SK-N-SH treated with all-trans-retinoic acid at 6 μM for 48 hours (cell line): ENCODE measurements at regions not wholly inside any gene's neighbourhood (a gene's known extent, or its start where the extent isn't known, plus 50 kb on each side); places are given as distances from the start of the nearest gene placed in this dataset.

Source experiments
- ATAC-seq: fragments of 200-7000 bp; cut with Tn5 transposase; 3 replicates; pipeline ENCODE4 v1.9.1; 2020; ENCODE audit warnings: mild to moderate bottlenecking, moderate library complexity
- BACH2 ChIP-seq: fragments of 250-450 bp; sonication (Bioruptor Pico); IDR thresholded peaks from 2 replicates; pipeline ENCODE4 v1.9.0; 2021; ENCODE audit warnings: mild to moderate bottlenecking, borderline replicate concordance
- CSDC2 ChIP-seq: fragments of 250-450 bp; sonication (Bioruptor Pico); IDR thresholded peaks from 2 replicates; pipeline ENCODE4 v1.5.0; 2020; ENCODE audit warnings: mild to moderate bottlenecking, moderate library complexity
- ESRRG ChIP-seq: fragments of 250-450 bp; sonication (Bioruptor Pico); IDR thresholded peaks from 2 replicates; pipeline ENCODE4 v1.6.1; 2021; ENCODE audit warnings: mild to moderate bottlenecking
- GLIS3 ChIP-seq: fragments of 250-450 bp; sonication (Bioruptor Pico); IDR thresholded peaks from 2 replicates; pipeline ENCODE4 v1.5.0; 2020; ENCODE audit warnings: mild to moderate bottlenecking, moderate library complexity
- ISL1 ChIP-seq: fragments of 250-450 bp; sonication (Bioruptor Pico); IDR thresholded peaks from 2 replicates; pipeline ENCODE4 v2.1.2; 2022; ENCODE audit warnings: mild to moderate bottlenecking, moderate library complexity
- OSR1 ChIP-seq: fragments of 250-450 bp; sonication (Bioruptor Pico); IDR thresholded peaks from 2 replicates; pipeline ENCODE4 v1.8.0; 2022; ENCODE audit warnings: moderate library complexity, mild to moderate bottlenecking, inconsistent platforms
- PPARA ChIP-seq: fragments of 250-450 bp; sonication (Bioruptor Pico); IDR thresholded peaks from 2 replicates; pipeline ENCODE4 v1.5.0; 2020; ENCODE audit warnings: mild to moderate bottlenecking, borderline replicate concordance
- SNAI2 ChIP-seq: fragments of 250-450 bp; sonication (Bioruptor Pico); IDR thresholded peaks from 2 replicates; pipeline ENCODE4 v1.5.0; 2020; ENCODE audit warnings: mild to moderate bottlenecking, moderate library complexity
- TCF4 ChIP-seq: fragments of 250-450 bp; sonication (Bioruptor Pico); IDR thresholded peaks from 2 replicates; pipeline ENCODE4 v1.8.0; 2021; ENCODE audit warnings: mild to moderate bottlenecking, moderate library complexity, borderline replicate concordance
- TOX ChIP-seq: fragments of 250-450 bp; sonication (Bioruptor Pico); IDR thresholded peaks from 2 replicates; pipeline ENCODE4 v1.8.0; 2021; ENCODE audit warnings: mild to moderate bottlenecking, moderate library complexity, borderline replicate concordance
- ZC3H10 ChIP-seq: fragments of 250-450 bp; sonication (Bioruptor Pico); IDR thresholded peaks from 2 replicates; pipeline ENCODE4 v1.5.1; 2021; ENCODE audit warnings: mild to moderate bottlenecking, moderate library complexity
- ZFP3 ChIP-seq: fragments of 250-450 bp; sonication (Bioruptor Pico); IDR thresholded peaks from 2 replicates; pipeline ENCODE4 v1.5.0; 2020; ENCODE audit warnings: mild to moderate bottlenecking, moderate library complexity
- ZFP30 ChIP-seq: fragments of 450-650 bp; formaldehyde crosslinking; IDR thresholded peaks from 2 replicates; pipeline ENCODE4 v1.5.0; 2022; ENCODE audit warnings: mild to moderate bottlenecking, moderate library complexity
- ZNF565 ChIP-seq: fragments of 450-650 bp; formaldehyde crosslinking; conservative IDR thresholded peaks from 2 replicates; pipeline ENCODE4 v1.5.0; 2020; ENCODE audit warnings: low read depth, mild to moderate bottlenecking, moderate library complexity
- ZNF70 ChIP-seq: fragments of 450-650 bp; formaldehyde crosslinking; IDR thresholded peaks from 2 replicates; pipeline ENCODE4 v1.5.0; 2020; ENCODE audit warnings: mild to moderate bottlenecking, moderate library complexity
- TF ChIP-seq, protein P1 (sequence below): fragments of 250-450 bp; sonication (Bioruptor Pico); IDR thresholded peaks from 2 replicates; pipeline ENCODE4 v1.8.0; 2021; ENCODE audit warnings: low read depth, mild to moderate bottlenecking, moderate library complexity, borderline replicate concordance
- TF ChIP-seq, protein P2 (sequence below): fragments of 250-450 bp; sonication (Bioruptor Pico); IDR thresholded peaks from 2 replicates; pipeline ENCODE4 v1.5.1; 2020; ENCODE audit warnings: low read depth, mild to moderate bottlenecking, moderate library complexity
- TF ChIP-seq, protein P3 (sequence below): fragments of 250-450 bp; sonication (Bioruptor Pico); IDR thresholded peaks from 2 replicates; pipeline ENCODE4 v1.5.0; 2020; ENCODE audit warnings: mild to moderate bottlenecking, moderate library complexity
- TF ChIP-seq, protein P4 (sequence below): fragments of 250-450 bp; sonication (Bioruptor Pico); IDR thresholded peaks from 2 replicates; pipeline ENCODE4 v1.8.0; 2020; ENCODE audit warnings: mild to moderate bottlenecking, moderate library complexity, borderline replicate concordance
- TF ChIP-seq, protein P5 (sequence below): fragments of 250-450 bp; sonication (Bioruptor Pico); IDR thresholded peaks from 2 replicates; pipeline ENCODE4 v1.5.1; 2021; ENCODE audit warnings: mild to moderate bottlenecking, moderate library complexity

DNA sequence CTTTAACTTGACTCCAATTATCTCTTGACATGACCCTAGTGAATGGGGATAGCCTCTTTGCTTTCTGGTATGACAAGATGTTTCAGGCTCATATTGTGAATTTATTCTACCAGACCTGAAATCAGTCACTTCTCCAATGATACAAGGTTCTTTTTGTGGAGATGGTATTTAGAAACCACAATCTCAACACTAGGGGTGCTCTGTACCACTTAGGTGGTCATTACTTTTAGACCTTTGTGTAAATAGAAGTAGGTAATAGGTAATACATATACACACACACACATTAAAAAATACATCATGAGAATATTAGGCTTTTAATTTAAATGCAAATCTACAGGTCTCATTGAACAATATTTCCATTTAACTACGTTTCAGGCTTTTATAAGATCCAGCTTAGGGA lies 199.0 kb upstream of the RHOBTB1 start (continued):
- TF ChIP-seq SNAI2 (CRISPR knock-in tag) (no peak), ZFP3 (no peak), ESRRG (CRISPR knock-in tag) (no peak), ZFP30 (CRISPR knock-in tag) (no peak)

DNA sequence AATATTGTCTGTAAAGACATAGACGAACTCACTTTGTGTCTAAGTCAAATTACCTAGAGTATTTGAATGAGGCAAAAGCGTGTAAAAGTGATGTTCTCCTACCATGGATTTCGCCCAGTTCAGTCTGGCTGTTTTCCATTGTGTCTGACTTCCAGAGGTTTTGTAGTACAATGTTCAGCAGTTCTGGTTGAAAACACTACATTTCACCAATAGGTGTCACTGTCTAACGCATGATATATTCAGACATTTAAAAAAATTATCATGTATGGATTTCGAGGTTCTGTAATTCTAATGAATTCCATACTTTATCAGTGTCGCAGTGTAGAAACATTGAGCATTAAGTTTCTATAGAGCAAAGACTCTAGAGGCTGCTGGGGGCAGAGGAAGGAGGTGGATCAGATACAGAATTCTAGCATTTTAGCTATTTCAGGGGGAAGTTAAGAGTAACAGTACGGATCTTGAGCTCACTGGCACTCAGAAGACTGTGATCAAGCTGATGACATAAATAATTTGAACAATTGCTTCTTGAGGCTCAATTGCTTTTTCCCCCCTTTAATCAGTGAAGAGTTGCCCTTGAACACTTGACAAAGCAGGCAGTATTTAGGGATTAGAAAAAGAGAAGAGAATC lies 196.9 kb upstream of the RHOBTB1 start:
- ATAC-seq, result peak; percentile 88

DNA sequence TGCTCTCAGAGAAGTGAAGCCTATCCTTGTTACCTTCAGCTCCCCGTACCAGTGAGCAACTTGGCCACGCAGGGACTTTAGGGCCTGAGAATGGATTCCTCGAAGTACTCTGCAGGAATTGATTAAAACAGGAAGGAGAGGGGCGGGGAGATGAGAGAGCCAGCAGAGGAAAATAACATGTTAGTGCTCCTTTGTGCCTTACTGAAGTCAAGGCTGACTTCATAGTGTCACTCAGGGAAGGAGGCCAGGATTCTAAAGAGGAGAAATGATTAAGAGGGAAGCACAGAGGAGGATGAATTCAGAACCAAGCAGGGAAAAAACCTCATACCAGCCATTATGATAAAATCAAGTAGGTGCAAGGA lies 195.6 kb upstream of the RHOBTB1 start:
- TF ChIP-seq ESRRG (CRISPR knock-in tag), result no peak
- TF ChIP-seq BACH2, result no peak
- TF ChIP-seq, protein P1, sequence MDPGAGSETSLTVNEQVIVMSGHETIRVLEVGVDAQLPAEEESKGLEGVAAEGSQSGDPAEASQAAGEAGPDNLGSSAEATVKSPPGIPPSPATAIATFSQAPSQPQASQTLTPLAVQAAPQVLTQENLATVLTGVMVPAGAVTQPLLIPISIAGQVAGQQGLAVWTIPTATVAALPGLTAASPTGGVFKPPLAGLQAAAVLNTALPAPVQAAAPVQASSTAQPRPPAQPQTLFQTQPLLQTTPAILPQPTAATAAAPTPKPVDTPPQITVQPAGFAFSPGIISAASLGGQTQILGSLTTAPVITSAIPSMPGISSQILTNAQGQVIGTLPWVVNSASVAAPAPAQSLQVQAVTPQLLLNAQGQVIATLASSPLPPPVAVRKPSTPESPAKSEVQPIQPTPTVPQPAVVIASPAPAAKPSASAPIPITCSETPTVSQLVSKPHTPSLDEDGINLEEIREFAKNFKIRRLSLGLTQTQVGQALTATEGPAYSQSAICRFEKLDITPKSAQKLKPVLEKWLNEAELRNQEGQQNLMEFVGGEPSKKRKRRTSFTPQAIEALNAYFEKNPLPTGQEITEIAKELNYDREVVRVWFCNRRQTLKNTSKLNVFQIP (CRISPR knock-in tag), result no peak
- TF ChIP-seq ZFP30 (CRISPR knock-in tag), result no peak
- TF ChIP-seq, protein P2, sequence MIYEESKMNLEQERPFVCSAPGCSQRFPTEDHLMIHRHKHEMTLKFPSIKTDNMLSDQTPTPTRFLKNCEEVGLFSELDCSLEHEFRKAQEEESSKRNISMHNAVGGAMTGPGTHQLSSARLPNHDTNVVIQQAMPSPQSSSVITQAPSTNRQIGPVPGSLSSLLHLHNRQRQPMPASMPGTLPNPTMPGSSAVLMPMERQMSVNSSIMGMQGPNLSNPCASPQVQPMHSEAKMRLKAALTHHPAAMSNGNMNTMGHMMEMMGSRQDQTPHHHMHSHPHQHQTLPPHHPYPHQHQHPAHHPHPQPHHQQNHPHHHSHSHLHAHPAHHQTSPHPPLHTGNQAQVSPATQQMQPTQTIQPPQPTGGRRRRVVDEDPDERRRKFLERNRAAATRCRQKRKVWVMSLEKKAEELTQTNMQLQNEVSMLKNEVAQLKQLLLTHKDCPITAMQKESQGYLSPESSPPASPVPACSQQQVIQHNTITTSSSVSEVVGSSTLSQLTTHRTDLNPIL, result no peak
- no peak for TF ChIP-seq SNAI2 (CRISPR knock-in tag)
- TF ChIP-seq PPARA (CRISPR knock-in tag), result no peak
- TF ChIP-seq ZNF70 (CRISPR knock-in tag), result no peak
- no peak for TF ChIP-seq CSDC2 (CRISPR knock-in tag)
- no peak for ATAC-seq

More for the DNA sequence above, 196.9 kb upstream of the RHOBTB1 start:
- TF ChIP-seq TOX (no peak), GLIS3 (CRISPR knock-in tag) (no peak), ZNF70 (CRISPR knock-in tag) (no peak), TCF4 (CRISPR knock-in tag) (no peak), CSDC2 (CRISPR knock-in tag) (no peak), ESRRG (CRISPR knock-in tag) (no peak), ZFP30 (CRISPR knock-in tag) (no peak)
- TF ChIP-seq, protein P3, sequence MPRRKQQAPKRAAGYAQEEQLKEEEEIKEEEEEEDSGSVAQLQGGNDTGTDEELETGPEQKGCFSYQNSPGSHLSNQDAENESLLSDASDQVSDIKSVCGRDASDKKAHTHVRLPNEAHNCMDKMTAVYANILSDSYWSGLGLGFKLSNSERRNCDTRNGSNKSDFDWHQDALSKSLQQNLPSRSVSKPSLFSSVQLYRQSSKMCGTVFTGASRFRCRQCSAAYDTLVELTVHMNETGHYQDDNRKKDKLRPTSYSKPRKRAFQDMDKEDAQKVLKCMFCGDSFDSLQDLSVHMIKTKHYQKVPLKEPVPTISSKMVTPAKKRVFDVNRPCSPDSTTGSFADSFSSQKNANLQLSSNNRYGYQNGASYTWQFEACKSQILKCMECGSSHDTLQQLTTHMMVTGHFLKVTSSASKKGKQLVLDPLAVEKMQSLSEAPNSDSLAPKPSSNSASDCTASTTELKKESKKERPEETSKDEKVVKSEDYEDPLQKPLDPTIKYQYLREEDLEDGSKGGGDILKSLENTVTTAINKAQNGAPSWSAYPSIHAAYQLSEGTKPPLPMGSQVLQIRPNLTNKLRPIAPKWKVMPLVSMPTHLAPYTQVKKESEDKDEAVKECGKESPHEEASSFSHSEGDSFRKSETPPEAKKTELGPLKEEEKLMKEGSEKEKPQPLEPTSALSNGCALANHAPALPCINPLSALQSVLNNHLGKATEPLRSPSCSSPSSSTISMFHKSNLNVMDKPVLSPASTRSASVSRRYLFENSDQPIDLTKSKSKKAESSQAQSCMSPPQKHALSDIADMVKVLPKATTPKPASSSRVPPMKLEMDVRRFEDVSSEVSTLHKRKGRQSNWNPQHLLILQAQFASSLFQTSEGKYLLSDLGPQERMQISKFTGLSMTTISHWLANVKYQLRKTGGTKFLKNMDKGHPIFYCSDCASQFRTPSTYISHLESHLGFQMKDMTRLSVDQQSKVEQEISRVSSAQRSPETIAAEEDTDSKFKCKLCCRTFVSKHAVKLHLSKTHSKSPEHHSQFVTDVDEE, result no peak
- TF ChIP-seq, protein P4, sequence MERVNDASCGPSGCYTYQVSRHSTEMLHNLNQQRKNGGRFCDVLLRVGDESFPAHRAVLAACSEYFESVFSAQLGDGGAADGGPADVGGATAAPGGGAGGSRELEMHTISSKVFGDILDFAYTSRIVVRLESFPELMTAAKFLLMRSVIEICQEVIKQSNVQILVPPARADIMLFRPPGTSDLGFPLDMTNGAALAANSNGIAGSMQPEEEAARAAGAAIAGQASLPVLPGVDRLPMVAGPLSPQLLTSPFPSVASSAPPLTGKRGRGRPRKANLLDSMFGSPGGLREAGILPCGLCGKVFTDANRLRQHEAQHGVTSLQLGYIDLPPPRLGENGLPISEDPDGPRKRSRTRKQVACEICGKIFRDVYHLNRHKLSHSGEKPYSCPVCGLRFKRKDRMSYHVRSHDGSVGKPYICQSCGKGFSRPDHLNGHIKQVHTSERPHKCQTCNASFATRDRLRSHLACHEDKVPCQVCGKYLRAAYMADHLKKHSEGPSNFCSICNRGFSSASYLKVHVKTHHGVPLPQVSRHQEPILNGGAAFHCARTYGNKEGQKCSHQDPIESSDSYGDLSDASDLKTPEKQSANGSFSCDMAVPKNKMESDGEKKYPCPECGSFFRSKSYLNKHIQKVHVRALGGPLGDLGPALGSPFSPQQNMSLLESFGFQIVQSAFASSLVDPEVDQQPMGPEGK (CRISPR knock-in tag), result no peak
- TF ChIP-seq, protein P5, sequence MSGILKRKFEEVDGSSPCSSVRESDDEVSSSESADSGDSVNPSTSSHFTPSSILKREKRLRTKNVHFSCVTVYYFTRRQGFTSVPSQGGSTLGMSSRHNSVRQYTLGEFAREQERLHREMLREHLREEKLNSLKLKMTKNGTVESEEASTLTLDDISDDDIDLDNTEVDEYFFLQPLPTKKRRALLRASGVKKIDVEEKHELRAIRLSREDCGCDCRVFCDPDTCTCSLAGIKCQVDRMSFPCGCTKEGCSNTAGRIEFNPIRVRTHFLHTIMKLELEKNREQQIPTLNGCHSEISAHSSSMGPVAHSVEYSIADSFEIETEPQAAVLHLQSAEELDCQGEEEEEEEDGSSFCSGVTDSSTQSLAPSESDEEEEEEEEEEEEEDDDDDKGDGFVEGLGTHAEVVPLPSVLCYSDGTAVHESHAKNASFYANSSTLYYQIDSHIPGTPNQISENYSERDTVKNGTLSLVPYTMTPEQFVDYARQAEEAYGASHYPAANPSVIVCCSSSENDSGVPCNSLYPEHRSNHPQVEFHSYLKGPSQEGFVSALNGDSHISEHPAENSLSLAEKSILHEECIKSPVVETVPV, result no peak

DNA sequence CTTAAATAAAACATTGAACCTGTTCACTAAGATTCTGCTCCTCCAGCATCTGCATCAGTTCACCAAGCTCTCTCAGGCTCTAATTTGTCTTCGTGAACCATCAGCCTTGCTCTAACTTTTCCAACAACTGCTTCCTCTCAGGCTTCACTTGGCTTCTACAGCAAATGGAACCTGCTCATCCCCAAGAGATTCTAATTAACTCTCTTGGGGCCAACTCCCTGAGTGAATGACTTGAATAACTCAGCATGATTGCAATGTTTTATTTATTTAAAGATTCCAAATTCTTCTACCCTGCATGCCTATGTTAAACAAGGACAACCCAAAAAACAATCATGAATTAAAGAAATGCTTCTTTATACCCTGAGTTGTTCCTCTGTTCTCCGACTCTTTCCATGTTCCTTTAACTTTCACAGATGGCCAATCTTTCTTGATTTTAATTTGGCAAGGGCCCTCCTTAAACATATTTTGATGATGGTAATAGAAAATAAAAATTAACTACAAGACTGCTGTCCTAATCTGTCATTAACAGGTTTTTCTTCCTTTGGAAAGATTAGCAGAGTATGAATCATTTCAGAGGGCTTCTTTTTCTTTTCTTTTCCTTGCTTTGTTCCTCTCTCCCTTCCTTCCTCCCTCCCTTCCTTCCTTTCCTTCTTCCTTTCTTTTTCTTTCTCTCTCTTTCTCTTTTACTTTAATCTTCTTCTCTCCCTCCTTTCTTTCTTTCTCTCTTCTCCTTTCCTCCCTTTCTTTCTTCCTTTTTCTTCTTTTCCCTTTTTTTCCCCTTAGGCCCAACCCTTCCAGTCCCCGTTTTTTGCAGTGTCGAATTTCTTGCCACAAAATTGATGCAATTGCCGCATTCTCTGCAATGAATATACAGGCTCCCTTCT lies 195.0 kb upstream of the RHOBTB1 start:
- no peak for ATAC-seq
- no peak for TF ChIP-seq BACH2
- TF ChIP-seq, protein P4 (CRISPR knock-in tag), result no peak
- TF ChIP-seq SNAI2 (CRISPR knock-in tag), result no peak
- TF ChIP-seq ZNF565 (CRISPR knock-in tag), result no peak
- TF ChIP-seq ESRRG (CRISPR knock-in tag), result no peak
- TF ChIP-seq ZNF70 (CRISPR knock-in tag), result no peak
- no peak for TF ChIP-seq ISL1
- no peak for TF ChIP-seq ZC3H10
- TF ChIP-seq, protein P2, result no peak
- no peak for TF ChIP-seq OSR1 (CRISPR knock-in tag)
- no peak for TF ChIP-seq CSDC2 (CRISPR knock-in tag)
